Karpas-422 (cell line): ENCODE measurements at regions not wholly inside any gene's neighbourhood (a gene's known extent, or its start where the extent isn't known, plus 50 kb on each side); places are given as distances from the start of the nearest gene placed in this dataset.

Experiments
- DNase-seq: peaks from one replicate; pipeline ENCODE4 v3.0.0-alpha.2; 2015
- H2AFZ ChIP-seq: fragments of 200-600 bp; sonication (generic); 2 replicates; pipeline ENCODE4 v1.6.1; 2014; ENCODE audit warnings: antibody characterized with exemption, low read length, mixed read lengths
- H3K27ac ChIP-seq: fragments of 200-600 bp; sonication (generic); 2 replicates; pipeline ENCODE4 v1.5.1; 2014; ENCODE audit warnings: mild to moderate bottlenecking, low read length, moderate library complexity
- H3K27me3 ChIP-seq: fragments of 200-600 bp; sonication (generic); 2 replicates; pipeline ENCODE4 v1.6.1; 2014; ENCODE audit warnings: low read length, mixed read lengths
- H3K36me3 ChIP-seq: fragments of 200-600 bp; sonication (generic); 2 replicates; pipeline ENCODE4 v1.6.1; 2014; ENCODE audit warnings: low read length, mixed read lengths; ENCODE audit not compliant: insufficient read depth
- H3K4me1 ChIP-seq: fragments of 200-600 bp; sonication (generic); 2 replicates; pipeline ENCODE4 v1.6.1; 2014; ENCODE audit warnings: mild to moderate bottlenecking, low read length, mixed read lengths
- H3K4me2 ChIP-seq: fragments of 200-600 bp; sonication (generic); 2 replicates; pipeline ENCODE4 v1.6.1; 2014; ENCODE audit warnings: low read length, low read depth, mild to moderate bottlenecking; ENCODE audit not compliant: poor library complexity, severe bottlenecking
- H3K4me3 ChIP-seq: fragments of 200-600 bp; sonication (generic); 2 replicates; pipeline ENCODE4 v1.5.1; 2014; ENCODE audit warnings: mild to moderate bottlenecking, antibody characterized with exemption, low read length, mixed read lengths
- H3K79me2 ChIP-seq: fragments of 200-600 bp; sonication (generic); 2 replicates; pipeline ENCODE4 v1.6.1; 2014; ENCODE audit warnings: mild to moderate bottlenecking, low read length, mixed read lengths
- H3K9ac ChIP-seq: fragments of 200-600 bp; sonication (generic); 2 replicates; pipeline ENCODE4 v1.6.0; 2014; ENCODE audit warnings: low read length
- H3K9me2 ChIP-seq: fragments of 200-600 bp; sonication (generic), shearing (Covaris generic); replicated peaks from 2 replicates; pipeline ENCODE4 v1.6.0; 2014; ENCODE audit warnings: mild to moderate bottlenecking, low read length, moderate library complexity; ENCODE audit not compliant: insufficient read depth
- H3K9me3 ChIP-seq: fragments of 300-700, 200-600 bp; sonication (generic); 2 replicates; pipeline ENCODE4 v1.6.1; 2014; ENCODE audit warnings: low read length, mixed read lengths
- H4K20me1 ChIP-seq: fragments of 200-600 bp; sonication (generic); 2 replicates; pipeline ENCODE4 v1.6.1; 2014; ENCODE audit warnings: mild to moderate bottlenecking, antibody characterized with exemption, low read length, low read depth; ENCODE audit not compliant: insufficient read depth

DNA sequence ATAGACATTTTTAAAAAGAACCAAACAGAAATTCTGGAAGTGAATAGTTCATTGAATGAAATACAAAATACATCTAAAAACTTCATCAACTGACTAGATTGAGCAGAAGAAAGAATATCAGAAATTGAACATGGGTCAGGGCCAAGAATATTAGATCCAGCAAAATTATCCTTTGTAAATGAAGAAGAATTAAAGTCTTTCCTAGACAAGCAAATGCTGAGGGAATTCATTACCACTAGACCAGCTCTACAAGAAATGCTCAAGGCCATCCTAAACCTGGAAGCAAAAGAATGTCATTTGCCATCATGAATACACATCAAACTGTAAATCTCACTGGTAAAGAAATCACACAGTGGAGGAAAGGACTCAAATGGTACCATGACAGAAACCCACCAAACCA lies 72.7 kb upstream of the RPL34 start:
- Histone ChIP-seq H3K79me2 (no peaks in the 10 kb centered on the region), H3K27me3 (peaks cover 5% of the 10 kb centered on the region; the same call in 1 of the 2 replicates), H3K36me3 (no peaks in the 10 kb centered on the region), H3K4me2 (no peak overlapping the region), H4K20me1 (no peaks in the 10 kb centered on the region), H3K4me3 (no peak overlapping the region), H3K9ac (no peak overlapping the region), H3K9me2 (no peaks in the 10 kb centered on the region), H3K27ac (no peak overlapping the region), H2AFZ (no peak overlapping the region), H3K9me3 (peaks cover 15% of the 10 kb centered on the region), H3K4me1 (no peaks in the 10 kb centered on the region)
- no peak for DNase-seq

GRCh38 chr4:108546728-108547127 lies 73.6 kb upstream of the RPL34 start:
- no peak overlapping the region for H3K27ac ChIP-seq
- H4K20me1 ChIP-seq: no peaks in the 10 kb centered on the region
- DNase-seq: no peak
- no peak overlapping the region for H3K4me3 ChIP-seq
- H3K4me2 ChIP-seq: no peak overlapping the region
- no peaks in the 10 kb centered on the region for H3K36me3 ChIP-seq
- H2AFZ ChIP-seq: no peak overlapping the region
- peaks cover 5% of the 10 kb centered on the region; the same call in 1 of the 2 replicates for H3K27me3 ChIP-seq
- peaks cover 15% of the 10 kb centered on the region for H3K9me3 ChIP-seq
- no peaks in the 10 kb centered on the region for H3K79me2 ChIP-seq
- no peaks in the 10 kb centered on the region for H3K4me1 ChIP-seq
- H3K9ac ChIP-seq: no peak overlapping the region
- no peaks in the 10 kb centered on the region for H3K9me2 ChIP-seq

DNA sequence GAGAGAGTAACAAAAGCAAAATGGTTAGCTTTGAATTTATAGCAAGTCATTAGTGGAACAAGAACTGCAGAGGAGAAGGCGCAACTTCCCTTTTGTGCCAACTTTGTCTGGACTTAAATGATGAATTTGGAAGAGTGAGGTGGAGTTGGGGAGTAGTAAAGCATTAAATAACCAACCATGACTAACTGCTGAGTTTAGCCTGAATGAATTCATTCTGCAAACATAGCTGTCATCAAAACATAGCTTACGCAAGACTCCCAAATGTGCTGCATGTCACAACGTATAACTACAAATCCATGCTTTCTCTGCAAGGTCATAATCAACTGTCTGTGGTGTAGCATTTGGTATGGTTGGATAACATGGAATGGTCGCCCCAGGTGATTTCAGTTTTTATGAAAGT lies 75.9 kb upstream of the RPL34 start:
- no peak for DNase-seq

DNA sequence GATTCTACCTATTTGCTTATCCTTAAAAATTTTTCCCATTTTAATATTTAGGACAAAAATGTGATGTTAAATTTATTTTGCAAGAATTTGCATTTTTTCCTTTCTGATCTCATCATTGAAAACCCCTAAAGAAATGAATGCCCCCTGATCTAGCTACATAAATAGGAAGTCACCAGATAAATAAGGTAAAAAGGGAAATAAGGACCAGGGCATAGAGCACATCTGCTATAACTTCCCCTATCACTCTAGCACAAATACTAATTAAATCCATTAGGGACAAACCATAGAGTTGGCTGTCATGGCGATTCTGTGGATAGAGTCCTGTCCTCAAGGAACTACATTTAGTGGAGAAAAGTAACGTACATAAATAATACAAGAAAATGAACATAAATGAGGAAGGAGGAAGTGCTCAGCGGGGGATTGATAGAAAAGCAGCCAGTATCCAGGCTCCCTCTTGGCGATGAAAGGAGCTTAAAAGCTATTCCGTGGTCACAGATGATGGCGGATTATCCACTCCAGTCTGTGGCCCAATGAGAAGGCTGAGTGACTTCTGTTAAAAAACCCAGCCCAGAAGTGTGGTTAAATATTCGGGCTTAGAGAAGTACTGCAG lies 76.9 kb upstream of the RPL34 start:
- Histone ChIP-seq H3K27me3 (peaks cover 5% of the 10 kb centered on the region; the same call in 1 of the 2 replicates), H3K9ac (no peak overlapping the region), H3K36me3 (no peaks in the 10 kb centered on the region), H3K4me1 (no peaks in the 10 kb centered on the region), H3K27ac (no peak overlapping the region), H3K4me3 (no peak overlapping the region), H4K20me1 (no peaks in the 10 kb centered on the region), H3K4me2 (no peak overlapping the region), H3K9me2 (no peaks in the 10 kb centered on the region), H3K9me3 (peaks cover 13% of the 10 kb centered on the region), H3K79me2 (no peaks in the 10 kb centered on the region), H2AFZ (no peak overlapping the region)
- DNase-seq: no peak

More for the DNA sequence above, 75.9 kb upstream of the RPL34 start:
- Histone ChIP-seq H3K4me3 (no peak overlapping the region), H3K27me3 (peaks cover 5% of the 10 kb centered on the region; the same call in 1 of the 2 replicates), H3K79me2 (no peaks in the 10 kb centered on the region), H3K27ac (no peak overlapping the region), H3K36me3 (no peaks in the 10 kb centered on the region), H3K4me1 (no peaks in the 10 kb centered on the region), H2AFZ (no peak overlapping the region), H3K4me2 (no peak overlapping the region), H4K20me1 (no peaks in the 10 kb centered on the region), H3K9me3 (peaks cover 15% of the 10 kb centered on the region), H3K9me2 (no peaks in the 10 kb centered on the region), H3K9ac (no peak overlapping the region)

DNA sequence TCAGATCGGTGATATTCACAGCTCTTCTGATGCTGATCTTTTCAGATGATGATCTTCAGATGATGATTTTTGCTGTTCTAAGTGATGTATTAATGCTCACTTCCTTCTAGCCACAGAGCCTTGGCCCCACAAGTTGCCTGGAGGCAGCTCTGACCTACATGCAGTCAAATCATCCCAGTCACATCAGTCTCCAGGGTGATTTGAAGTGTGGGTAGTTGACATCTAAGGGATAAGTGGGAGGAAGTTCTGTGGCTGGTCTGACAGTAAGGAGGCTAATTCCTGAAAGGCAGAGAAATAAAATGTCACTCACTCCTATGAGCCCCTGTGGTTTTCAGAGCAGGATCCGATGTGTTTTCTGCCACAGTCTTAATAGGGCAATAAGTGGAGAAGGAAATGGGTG lies 79.8 kb upstream of the RPL34 start:
- H3K4me2 ChIP-seq: no peak overlapping the region
- no peaks in the 10 kb centered on the region for H3K36me3 ChIP-seq
- no peaks in the 10 kb centered on the region for H3K27me3 ChIP-seq
- H3K9me2 ChIP-seq: no peaks in the 10 kb centered on the region
- no peak overlapping the region for H3K4me3 ChIP-seq
- H2AFZ ChIP-seq: no peak overlapping the region
- no peaks in the 10 kb centered on the region for H4K20me1 ChIP-seq
- H3K27ac ChIP-seq: no peak overlapping the region
- no peaks in the 10 kb centered on the region for H3K79me2 ChIP-seq
- no peak overlapping the region for H3K9ac ChIP-seq
- H3K9me3 ChIP-seq: no peaks in the 10 kb centered on the region
- DNase-seq: no peak
- no peaks in the 10 kb centered on the region for H3K4me1 ChIP-seq

DNA sequence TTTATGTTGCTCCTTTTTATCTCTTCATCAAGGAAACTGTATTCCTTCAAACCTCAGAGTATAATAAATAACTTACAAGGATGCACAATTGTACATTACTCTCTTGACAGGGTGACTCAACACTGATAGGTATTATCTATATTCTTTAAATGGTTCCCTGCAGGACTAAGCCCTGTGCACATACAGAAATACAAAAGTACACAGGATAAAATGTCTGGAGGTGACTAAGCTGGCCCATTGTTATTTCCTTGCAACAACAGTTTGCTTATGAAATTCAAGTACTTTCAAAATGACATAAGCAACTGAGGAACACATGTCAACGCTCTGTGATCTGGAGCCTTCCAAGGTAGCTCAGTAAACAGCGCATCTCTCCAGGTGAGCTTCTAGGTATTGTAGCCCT lies 83.8 kb upstream of the RPL34 start:
- H2AFZ ChIP-seq: no peak overlapping the region
- H3K4me1 ChIP-seq: no peaks in the 10 kb centered on the region
- H3K9me2 ChIP-seq: no peaks in the 10 kb centered on the region
- no peaks in the 10 kb centered on the region for H3K9me3 ChIP-seq
- no peaks in the 10 kb centered on the region for H4K20me1 ChIP-seq
- H3K27ac ChIP-seq: no peak overlapping the region
- no peaks in the 10 kb centered on the region for H3K79me2 ChIP-seq
- H3K27me3 ChIP-seq: no peaks in the 10 kb centered on the region
- H3K9ac ChIP-seq: no peak overlapping the region
- H3K4me3 ChIP-seq: no peak overlapping the region
- no peaks in the 10 kb centered on the region for H3K36me3 ChIP-seq
- no peak overlapping the region for H3K4me2 ChIP-seq
- DNase-seq: no peak

GRCh38 chr4:108535757-108536156 lies 84.6 kb upstream of the RPL34 start:
- Histone ChIP-seq H3K79me2 (no peaks in the 10 kb centered on the region), H3K9me2 (no peaks in the 10 kb centered on the region), H3K9ac (no peak overlapping the region), H3K9me3 (no peaks in the 10 kb centered on the region), H3K27ac (no peak overlapping the region), H2AFZ (no peak overlapping the region), H3K36me3 (no peaks in the 10 kb centered on the region), H3K4me3 (no peak overlapping the region), H3K27me3 (no peaks in the 10 kb centered on the region), H3K4me2 (no peak overlapping the region), H3K4me1 (no peaks in the 10 kb centered on the region), H4K20me1 (no peaks in the 10 kb centered on the region)
- no peak for DNase-seq

DNA sequence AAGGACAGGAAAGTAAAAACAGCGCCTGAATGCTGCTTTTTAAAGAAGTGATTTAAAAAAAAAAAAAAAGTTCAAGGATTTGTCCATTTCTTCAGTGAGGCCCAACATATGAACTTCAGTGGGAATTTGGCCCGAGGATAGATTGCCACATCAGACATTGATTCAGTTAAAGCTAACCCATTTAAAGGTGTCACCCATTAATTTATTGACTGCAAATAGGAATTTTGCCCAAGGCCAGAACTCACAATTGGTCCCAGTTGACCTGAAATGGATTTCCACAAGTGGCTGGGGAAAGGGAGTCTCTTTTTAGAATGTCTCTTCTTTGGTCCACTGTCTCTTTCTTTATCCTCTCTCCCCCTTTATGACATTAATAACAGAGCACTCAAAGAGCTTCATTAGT lies 86.5 kb upstream of the RPL34 start:
- Histone ChIP-seq H3K79me2 (no peaks in the 10 kb centered on the region), H3K27ac (no peak overlapping the region), H3K4me1 (no peaks in the 10 kb centered on the region), H3K27me3 (no peaks in the 10 kb centered on the region), H3K9me3 (no peaks in the 10 kb centered on the region), H3K9ac (no peak overlapping the region), H3K36me3 (no peaks in the 10 kb centered on the region), H4K20me1 (no peaks in the 10 kb centered on the region), H3K4me2 (no peak overlapping the region), H3K9me2 (no peaks in the 10 kb centered on the region), H3K4me3 (no peak overlapping the region), H2AFZ (no peak overlapping the region)
- DNase-seq: no peak
